ENCODE measurements at regions not wholly inside any gene's neighbourhood (a gene's known extent, or its start where the extent isn't known, plus 50 kb on each side); places are given as distances from the start of the nearest gene placed in this dataset.
"Not testable (repeated sequence)": the region's sequence is repeated elsewhere in the genome, so short reads cannot be mapped to it uniquely, and the experiment has no call there.

GRCh38 chr16:88165040-88165544 lies 213.9 kb downstream of the BANP start:
- not testable (repeated sequence) for DNase-seq

GRCh38 chr16:88165683-88166082 lies 214.4 kb downstream of the BANP start:
- DNase-seq = not testable (repeated sequence)

- not testable (repeated sequence) for DNase-seq
These were observed 215.1 kb downstream of the BANP start for GRCh38 chr16:88166209-88166773.

- DNase-seq = not testable (repeated sequence)
These were observed 214.8 kb upstream of the ZNF469 start for GRCh38 chr16:88167798-88168556.

- DNase-seq = not testable (repeated sequence)
These were observed 214.2 kb upstream of the ZNF469 start for GRCh38 chr16:88168557-88168949.

GRCh38 chr16:88169136-88169830 lies 213.5 kb upstream of the ZNF469 start:
- not testable (repeated sequence) for DNase-seq

- not testable (repeated sequence) for DNase-seq
These were observed 213.0 kb upstream of the ZNF469 start for GRCh38 chr16:88169831-88170165.

GRCh38 chr16:88170528-88170991 lies 212.2 kb upstream of the ZNF469 start:
- DNase-seq = no peak

- DNase-seq = not testable (repeated sequence)
These were observed 211.6 kb upstream of the ZNF469 start for GRCh38 chr16:88171126-88171525.

- DNase-seq = not testable (repeated sequence)
These were observed 206.6 kb upstream of the ZNF469 start for GRCh38 chr16:88176184-88176583.

GRCh38 chr16:88176591-88177180 lies 206.1 kb upstream of the ZNF469 start:
- not testable (repeated sequence) for DNase-seq

GRCh38 chr16:88178251-88178650 lies 204.5 kb upstream of the ZNF469 start:
- DNase-seq = not testable (repeated sequence)

GRCh38 chr16:88178896-88179295 lies 203.9 kb upstream of the ZNF469 start:
- not testable (repeated sequence) for DNase-seq

GRCh38 chr16:88182967-88183881 lies 199.5 kb upstream of the ZNF469 start:
- DNase-seq = not testable (repeated sequence)

- not testable (repeated sequence) for DNase-seq
These were observed 198.7 kb upstream of the ZNF469 start for GRCh38 chr16:88184053-88184452.

GRCh38 chr16:88184566-88185355 lies 198.0 kb upstream of the ZNF469 start:
- DNase-seq = not testable (repeated sequence)

- not testable (repeated sequence) for DNase-seq
These were observed 197.4 kb upstream of the ZNF469 start for GRCh38 chr16:88185406-88185805.

- not testable (repeated sequence) for DNase-seq
These were observed 196.5 kb upstream of the ZNF469 start for GRCh38 chr16:88185976-88186888.

GRCh38 chr16:88186889-88187870 lies 195.6 kb upstream of the ZNF469 start:
- DNase-seq = not testable (repeated sequence)

All from activated CD4-positive, alpha-beta T cell treated with anti-CD3 and anti-CD28 coated beads, Interleukin-2, amount 50 U/mL, for 4 hours (primary cell).